NCI-H2227 treated with DMSO at 0.1 percent for 48 hours (cell line): ENCODE measurements at regions not wholly inside any gene's neighbourhood (a gene's known extent, or its start where the extent isn't known, plus 50 kb on each side); places are given as distances from the start of the nearest gene placed in this dataset.

ENCODE experiments used
- DNase-seq: peaks from one replicate; lab custom pipeline; 2025; lab: John Stamatoyannopoulos, UW

DNA sequence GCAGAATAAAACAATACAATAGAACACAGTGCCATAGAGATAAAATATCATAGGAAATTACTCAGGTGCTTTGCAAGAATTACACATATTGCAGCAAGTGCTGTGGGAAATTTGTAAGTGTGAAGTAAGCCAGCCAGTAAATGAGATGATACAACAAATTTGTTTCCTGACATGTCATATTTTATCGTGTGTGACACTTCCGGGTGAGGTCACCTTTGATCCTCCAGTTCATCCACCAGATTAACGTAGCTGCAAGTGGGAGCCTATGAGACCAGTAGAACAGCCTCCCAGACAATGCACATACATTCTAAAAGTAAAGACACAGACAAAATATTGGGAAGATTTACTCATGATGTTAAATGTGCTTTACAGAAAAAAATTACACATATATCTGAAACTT, 72.2 kb downstream of the PRDM9 start:
- no peak for DNase-seq

DNA sequence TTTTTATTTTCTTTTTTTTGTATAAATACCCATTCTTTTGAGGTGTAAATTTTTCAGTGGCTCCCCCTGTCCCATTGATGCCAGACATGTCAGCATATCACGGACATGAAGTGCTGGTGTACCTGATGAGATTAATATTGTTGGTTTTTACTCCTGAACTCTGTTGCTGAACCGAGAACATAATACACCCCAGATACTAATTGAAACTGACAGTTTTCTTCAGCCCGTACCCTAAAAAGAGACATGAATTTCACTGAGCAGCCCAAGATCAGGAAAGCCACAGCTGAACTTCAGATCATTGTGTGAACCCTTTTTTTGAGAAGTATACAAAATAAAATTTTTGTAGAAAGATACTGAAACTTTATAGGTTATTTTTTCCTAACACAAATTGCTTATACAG, 75.7 kb downstream of the PRDM9 start:
- no peak for DNase-seq

DNA sequence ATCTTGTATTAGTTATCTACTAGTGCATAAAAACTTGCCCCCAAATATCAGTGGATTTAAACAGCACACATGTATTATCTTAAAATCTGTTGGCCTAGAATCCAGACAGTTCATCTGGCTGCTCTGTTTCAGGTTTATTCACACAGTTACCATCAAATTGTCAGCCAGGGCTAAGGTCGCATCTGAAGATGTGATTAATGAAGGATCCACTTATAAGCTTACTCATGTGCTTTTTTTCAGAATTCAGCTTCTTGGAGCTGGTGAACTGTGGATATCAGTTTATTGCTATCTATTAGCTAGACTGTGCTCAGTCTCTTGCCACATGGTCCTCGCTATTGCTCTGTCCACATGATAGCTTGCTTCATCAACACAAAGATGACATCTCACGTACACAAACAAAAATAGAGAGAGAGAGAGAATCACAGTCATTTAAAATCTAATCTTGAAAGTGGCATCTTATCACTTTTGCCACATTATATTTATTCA, 81.5 kb downstream of the PRDM9 start:
- peak; percentile 67 for DNase-seq

DNA sequence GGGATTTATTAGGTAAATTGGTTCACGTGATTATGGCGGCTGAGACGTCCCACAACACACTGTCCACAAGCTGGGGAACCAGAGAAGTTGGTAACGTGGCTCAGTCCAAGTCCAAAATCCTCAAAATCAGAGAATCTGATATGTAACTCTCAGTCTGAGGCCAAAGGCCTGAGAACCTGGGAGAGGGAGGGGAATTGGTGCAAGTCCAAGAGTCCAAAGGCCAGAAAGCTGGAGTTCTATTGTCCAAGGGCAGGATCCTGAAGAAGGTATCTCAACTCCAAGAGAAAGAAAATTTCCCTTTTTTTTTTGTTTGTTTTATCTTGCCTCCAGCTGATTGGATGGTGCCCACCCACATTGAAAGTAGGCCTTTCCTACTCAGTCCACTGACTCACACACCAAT, 83.8 kb downstream of the PRDM9 start:
- DNase-seq: no peak

DNA sequence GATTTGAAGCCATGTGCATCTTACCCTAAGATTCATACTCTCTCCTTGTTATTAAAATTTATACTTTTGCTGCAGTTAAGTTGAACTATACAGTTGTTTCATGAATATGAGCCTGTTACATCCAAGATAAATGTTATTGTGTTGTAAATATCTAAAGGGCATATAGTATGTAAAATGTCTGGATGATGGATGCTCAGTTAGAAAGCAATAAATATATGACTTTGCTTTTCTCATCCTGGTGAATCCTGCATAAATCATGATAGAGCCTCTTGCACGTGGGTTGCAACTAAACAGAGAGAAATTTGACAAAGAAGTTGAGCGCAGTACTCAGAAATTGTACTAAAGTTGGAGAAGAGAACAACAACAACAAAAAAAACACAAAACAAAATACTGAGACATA, 99.5 kb downstream of the PRDM9 start:
- no peak for DNase-seq

DNA sequence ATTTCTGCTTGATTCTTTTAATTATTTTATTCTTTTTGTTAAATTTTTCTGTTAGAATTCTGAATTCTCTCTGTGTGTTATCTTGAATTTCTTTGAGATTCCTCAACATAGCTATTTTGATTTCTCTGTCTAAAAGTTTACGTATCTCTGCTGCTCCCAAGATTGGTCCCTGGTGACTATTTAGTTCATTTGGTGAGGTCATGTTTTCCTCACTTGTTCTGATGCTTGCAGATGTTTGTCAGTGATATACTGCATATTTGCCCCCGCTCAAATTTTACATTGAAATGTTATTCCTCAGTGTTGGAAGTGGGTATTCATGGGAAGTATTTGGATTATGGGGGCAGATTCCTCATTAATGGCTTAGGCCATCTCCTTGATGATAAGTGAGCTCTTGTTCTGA, 105.3 kb downstream of the PRDM9 start:
- no peak for DNase-seq

DNA sequence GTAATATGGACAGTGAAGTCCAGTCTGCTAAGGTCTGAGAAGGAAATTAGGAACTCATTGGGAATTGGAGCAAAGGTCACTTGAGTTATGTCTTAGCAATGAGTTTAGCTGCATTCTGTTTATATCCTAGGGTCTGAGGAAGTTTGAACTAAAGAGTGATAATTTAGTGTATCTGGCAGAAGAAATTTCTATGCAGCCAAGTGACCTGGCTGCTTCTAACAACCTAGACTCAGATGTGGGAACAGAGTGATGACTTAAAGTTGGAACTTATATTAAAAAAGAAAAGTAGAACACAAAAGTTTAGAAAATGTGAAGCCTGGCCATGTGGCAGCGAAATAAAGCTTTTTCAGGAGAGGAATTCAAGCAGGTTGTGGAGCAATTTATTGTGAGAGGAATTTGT, 106.2 kb downstream of the PRDM9 start:
- DNase-seq: no peak

DNA sequence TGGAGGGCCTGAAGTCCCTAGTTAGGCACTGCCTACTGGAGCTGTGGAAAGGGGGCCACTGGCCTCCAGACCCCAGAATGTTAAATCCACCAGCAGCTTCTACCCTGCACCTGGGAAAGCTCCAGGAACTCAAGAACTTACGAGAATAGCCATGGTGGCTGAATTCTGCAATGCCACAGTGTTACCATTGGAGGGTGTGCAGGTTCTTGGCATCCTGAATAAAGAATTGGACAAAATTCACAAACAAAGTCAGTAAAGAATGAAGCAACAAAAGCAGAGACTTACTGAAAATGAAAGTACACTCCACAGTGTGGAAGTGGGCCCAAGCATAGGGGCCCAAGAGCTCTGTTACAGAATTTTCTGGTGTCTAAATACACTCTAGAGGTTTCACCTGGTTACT, 107.0 kb downstream of the PRDM9 start:
- DNase-seq: no peak

DNA sequence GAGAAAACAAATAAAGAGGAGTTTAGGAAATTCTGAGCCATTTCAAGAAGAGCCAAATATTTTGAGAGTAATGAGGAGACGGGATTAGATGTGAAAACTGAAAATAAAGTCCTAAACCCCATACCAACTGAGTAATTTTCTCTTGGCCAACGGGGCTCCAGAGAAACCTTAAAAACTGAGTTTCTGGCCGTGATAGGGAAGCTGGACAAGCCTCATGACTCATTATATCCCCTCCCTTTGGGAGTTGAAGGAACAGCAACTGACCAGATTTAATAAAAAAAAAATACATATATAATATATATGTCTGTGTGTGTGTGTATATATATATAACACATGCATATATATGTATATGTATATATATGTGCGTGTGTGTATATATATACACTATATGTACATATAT, 119.6 kb downstream of the PRDM9 start:
- DNase-seq: no peak

DNA sequence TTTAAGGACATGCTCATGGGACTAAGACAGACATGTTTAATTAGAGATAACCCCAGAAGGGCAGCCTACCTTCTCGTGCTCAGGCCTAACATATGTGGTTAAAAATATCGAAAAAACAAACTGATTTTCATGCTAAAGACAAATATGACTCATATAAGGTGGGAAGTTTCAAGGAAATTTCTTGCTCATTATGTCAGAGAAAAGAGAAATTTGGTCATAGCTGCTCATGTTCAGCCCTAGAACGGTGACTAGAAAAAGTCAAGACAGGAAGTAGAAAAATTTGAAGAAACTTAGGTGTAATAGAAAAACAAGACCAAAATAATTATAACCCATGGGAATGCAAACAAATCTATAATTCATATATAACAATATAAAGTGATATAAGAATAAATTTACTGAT, 120.6 kb downstream of the PRDM9 start:
- no peak for DNase-seq

DNA sequence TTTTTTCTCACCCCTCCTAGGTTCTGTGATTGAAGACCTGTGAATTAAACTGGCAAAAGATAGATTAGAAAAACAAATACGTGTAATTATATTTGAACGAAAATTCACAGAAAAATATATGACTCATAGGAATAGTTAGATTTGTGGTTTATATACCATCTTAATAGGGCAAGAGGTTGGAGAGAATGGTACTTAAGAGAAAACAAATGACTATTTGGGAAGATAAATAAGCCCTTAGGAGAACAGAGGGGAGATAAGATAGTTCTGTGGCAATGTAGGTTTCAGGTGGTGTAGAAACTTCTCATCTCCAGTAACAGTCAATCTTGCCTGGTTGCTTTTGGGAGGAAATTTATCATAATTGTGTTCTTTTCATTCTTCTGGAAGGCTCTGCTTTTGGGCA, 122.0 kb downstream of the PRDM9 start:
- DNase-seq: no peak

DNA sequence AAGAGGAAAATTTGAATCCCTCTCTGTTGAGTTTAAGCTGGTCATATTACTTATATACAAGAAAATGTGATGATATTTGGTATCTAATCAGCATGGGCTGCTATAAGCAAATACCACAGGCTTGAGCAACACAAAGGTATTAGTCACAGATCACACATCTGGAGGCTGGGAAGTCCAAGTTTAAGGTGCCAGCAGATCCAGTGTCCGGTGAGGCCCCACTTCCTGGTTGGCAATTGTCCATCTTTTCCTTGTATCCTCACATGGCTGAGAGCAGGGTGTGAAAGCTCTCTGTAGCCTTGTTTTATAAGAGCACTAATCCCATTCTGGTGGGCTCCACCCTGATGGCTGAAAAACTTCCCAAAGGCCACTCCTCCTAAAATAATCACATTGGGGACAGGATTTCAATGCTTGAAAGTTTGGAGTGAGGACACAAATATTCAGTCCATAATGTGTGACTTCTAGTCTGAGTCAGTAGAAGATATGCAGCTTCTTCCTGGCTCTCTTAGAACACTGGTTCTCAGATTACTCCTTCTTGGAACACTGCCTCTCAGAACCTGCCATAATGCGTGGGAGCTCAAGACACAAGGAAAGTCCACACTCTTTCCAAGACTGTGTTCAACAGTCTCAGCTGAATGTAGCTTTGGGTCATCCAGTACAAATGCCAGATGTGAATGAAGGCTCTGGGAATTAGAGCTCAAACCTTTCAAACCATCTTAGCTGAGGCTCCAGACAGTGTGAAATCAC, 124.1 kb downstream of the PRDM9 start:
- no peak for DNase-seq

DNA sequence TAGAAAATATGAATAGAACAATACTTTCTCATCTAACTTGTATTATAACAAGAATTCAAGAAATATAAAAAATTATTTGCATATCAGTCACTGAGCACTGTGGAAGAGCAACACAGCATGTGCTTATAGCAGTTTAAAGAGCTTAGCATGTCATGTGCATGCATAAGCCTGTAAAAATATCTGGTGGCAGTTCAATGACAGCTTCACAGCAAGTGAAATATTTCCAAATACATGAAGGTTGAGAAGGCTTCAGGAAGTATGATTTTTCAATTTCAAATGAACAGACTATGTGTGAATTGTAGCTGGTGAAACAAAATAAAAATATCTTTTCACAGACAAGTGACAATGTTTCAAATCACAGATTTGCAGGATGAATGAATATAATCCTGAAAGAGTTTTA, 128.5 kb downstream of the PRDM9 start:
- DNase-seq: no peak

DNA sequence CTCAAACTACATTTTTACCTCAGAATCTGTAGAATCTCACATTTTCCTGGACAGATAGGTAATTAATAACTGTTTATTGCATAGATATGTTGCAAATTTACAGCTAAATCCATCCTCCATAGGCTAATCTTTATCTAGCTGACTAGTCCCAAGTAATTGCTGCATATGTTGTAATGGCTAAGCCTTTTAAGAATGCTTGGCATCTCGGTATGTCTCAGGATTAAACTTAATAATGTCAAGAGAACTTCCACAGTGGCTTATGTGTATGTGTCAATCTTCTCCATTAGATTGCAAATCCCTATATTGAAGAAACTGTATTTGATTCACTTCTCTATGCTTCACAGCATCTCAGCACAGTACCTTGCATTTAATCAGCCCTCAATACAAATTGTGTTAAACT, 131.9 kb downstream of the PRDM9 start:
- DNase-seq: no peak

DNA sequence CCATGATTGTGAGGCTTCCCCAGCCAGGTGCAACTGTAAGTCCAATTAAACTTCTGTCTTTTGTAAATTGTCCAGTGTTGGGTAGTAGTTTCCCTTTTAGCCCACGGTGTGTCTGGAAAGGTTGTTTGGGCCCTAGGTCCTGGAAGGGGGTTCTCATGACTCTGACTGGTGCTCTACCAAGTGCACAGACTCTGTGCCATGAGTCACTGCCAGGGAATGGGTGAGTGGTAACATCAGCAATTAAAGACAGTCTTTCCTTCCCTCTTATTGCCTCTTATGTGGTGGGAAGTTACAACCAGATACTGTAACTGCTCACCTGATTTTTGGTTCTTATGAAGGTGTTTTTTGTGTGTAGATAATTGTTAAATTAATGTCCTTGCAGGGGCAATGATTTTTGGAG, 141.2 kb downstream of the PRDM9 start:
- no peak for DNase-seq

DNA sequence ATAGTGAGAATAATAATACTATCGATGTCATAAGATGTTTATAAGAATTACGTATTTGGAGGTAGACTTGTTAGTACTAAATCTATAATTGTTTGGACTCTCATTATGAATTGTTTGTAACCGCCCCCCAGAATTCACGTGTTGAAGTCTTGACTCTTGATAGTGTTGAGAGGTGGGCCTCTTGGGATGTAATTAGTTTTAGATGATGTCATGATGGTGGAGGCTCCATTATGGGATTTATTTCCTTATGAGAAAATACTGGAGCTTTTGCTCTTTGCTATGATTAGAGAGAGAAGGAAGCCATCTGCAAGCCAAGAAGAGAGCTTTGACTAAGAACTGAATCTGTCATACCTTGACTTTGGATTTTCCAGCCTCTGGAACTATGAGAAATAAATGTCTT, 142.2 kb downstream of the PRDM9 start:
- DNase-seq: no peak

DNA sequence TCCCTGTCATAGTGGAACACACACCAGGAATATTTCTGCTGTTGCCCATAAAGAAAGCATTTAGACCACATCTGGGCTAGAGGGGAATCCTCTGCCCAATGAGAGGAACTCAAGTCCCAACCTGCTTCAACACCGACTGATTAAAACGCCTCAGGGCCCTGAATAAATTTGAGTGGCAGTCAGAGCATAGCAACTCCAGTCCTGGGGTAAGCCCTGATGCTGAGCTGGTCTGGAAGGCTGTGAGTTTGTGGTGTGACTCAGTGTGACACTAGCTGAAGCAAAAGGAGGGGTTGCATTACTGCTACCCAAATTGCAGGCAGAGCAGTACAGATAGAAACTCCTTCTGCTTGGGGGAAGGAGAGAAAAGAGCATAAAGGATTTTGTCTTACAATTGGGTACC, 148.3 kb downstream of the PRDM9 start:
- no peak for DNase-seq

DNA sequence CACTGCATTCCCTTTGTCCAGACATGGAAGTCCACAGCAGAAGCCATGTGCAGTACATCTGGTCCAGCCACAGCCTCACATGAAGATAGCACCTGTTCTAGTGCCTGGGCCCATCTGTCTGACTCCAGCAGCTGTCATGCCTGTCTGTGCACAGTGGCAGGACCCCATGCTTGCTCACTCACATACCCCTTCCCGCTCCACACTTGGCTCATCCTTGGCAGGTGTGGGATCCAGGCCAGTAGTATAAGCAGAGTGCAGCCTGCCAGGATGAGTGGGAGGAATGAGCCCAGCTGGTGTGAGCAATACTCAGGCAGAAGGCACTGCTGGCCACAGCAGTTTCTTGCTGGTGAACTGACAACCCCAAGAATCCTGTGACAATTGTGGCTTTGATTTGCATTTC, 168.0 kb downstream of the PRDM9 start:
- no peak for DNase-seq

DNA sequence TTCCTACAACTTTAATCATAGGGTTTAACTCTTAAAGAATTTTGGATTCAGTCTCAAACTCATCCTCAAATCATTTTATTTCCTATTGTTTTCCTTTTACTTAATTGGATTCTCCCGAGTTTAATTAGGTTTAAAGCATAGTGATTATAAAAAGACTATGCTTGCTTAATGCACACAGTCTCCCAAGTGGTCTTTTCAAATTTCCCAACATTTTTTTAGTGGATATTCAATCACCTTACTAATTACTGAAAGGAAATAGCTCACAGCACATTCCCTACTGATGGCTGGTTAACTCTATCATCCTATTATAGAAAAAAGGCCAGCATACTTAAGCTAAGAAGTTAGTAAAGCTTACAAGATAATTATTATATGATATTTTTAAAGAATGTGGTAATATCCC, 170.6 kb downstream of the PRDM9 start:
- no peak for DNase-seq

DNA sequence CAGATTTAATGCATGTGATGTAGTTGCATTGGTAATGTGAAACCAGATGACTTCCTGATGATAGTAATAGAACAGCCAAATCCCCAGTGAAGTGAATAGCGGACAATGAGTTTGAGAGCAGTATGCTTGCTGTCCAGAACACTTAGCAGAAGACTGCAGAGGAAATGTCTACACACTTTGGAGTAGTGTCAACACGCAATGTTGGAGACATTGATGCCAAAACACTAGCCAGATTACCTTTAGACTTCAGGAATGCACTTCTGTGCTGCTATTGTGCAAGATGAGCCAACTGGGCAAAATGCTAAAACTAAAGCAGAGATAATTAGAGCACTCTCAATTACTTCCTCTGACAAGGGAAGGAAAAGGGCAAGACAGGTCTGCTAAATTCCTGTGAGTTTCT, 176.7 kb downstream of the PRDM9 start:
- DNase-seq: no peak

DNA sequence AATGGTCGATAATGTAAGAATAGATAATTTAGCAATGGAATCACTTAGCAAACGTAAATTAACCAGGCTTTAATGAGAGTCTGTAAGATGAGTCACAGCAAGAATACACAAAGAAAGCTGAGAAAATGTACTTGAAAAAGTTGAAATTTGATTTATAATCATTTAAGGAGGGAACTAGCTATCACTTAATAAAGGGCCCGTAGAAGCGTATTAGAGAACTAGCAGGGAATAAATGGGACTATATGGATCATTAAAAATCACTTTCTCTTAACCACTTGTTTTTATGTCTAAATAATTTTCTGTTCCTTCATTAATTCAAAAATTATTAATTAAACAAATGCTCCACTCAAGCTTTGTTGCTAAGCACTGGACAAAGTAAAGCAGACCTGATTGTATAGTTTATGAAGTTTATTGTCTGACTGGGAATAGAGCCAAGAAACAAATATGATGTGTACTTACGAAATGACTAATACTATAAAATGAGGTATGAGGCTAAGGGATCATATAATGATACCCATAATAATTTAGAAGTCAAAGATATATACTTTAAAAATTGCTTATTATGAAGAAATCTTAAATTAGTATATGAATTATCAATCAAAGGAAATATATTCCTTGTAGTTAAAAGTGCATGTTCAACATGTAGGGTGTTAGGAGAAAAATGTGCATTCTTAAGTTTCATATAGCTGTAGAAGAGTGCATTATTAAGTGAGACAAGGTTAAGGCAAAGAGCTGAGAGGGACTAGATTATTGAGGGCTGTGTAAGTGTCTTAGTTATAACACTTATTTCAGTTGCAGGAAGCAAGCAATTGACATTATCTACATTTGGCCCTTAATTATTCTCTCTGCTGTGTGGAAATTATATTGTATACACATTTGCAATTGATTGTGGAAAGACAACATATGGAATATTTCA, 196.8 kb downstream of the PRDM9 start:
- peak; percentile 44 for DNase-seq

DNA sequence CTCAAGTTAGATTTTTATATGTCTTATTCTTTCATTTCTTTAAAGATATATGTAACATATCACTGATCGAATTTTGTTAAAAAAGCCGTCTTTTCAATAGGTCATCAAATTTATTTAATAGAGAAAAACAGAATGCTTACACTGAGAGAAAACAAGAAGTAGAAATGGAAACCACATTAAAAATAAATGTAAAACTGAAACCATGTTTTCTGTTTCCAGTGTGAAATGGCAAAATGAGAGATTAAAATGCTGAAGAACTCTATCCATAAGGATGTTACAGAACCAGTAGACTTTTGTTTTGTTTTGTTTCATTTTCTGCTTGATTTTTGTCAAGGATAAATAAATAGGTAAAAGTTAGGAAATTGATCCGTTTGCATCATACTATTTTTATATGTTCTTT, 210.1 kb downstream of the PRDM9 start:
- DNase-seq: no peak

DNA sequence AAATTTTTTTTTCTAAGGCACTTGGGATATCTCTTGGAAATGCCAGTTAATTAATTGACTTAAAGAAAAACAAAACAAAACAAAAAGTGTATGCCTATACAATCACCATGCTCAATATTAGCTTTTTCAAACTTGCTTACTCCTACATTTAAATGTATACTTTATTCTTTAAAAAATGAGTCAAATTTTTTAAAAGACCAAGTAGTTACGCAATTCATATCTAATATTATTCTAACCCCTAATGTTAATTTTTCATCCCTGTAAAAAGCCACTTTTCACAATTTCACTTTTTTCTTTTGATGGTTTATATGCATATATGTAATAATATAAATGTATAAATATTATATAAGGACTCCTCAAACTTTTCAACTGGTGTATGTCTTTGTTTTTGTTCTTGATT, 211.2 kb downstream of the PRDM9 start:
- no peak for DNase-seq
